GM06990 (cell line): ENCODE measurements at regions not wholly inside any gene's neighbourhood (a gene's known extent, or its start where the extent isn't known, plus 50 kb on each side); places are given as distances from the start of the nearest gene placed in this dataset.

Source experiments
- DNase-seq: peaks from one replicate; pipeline ENCODE4 v3.0.0-alpha.2; 2011; ENCODE audit not compliant: insufficient read length; ENCODE audit errors: extremely low read depth
- H3K27me3 ChIP-seq: replicated peaks from 2 replicates; pipeline ENCODE4 v1.6.0; 2011; ENCODE audit warnings: low read length; ENCODE audit not compliant: control insufficient read depth, insufficient read depth
- H3K36me3 ChIP-seq: 2 replicates; pipeline ENCODE4 v1.5.1; 2011; ENCODE audit warnings: low read length; ENCODE audit not compliant: control insufficient read depth, insufficient read depth
- H3K4me3 ChIP-seq: replicated peaks from 2 replicates; pipeline ENCODE4 v1.5.1; 2011; ENCODE audit warnings: low read depth, mild to moderate bottlenecking, control low read depth, low read length
- CTCF ChIP-seq: IDR thresholded peaks from 2 replicates; pipeline ENCODE4 v1.5.1; 2011; ENCODE audit warnings: low read length, control low read depth, mild to moderate bottlenecking, inconsistent platforms; ENCODE audit not compliant: insufficient read depth, poor library complexity, severe bottlenecking

GRCh38 chr18:64331419-64331818, 182.5 kb upstream of the LINC00305 start:
- H3K27me3 ChIP-seq: no peaks in the 10 kb centered on the region
- TF ChIP-seq CTCF: no peak
- no peak overlapping the region for H3K4me3 ChIP-seq

GRCh38 chr18:64330931-64331330, 182.0 kb upstream of the LINC00305 start:
- Histone ChIP-seq H3K27me3 (no peaks in the 10 kb centered on the region), H3K36me3 (no peaks in the 10 kb centered on the region), H3K4me3 (no peak overlapping the region)
- DNase-seq: no peak
- TF ChIP-seq CTCF: no peak

More at GRCh38 chr18:64331419-64331818, 182.5 kb upstream of the LINC00305 start:
- no peaks in the 10 kb centered on the region for H3K36me3 ChIP-seq
- DNase-seq: no peak

- peak; percentile 19 for TF ChIP-seq CTCF
- Histone ChIP-seq H3K27me3 (no peaks in the 10 kb centered on the region), H3K36me3 (no peaks in the 10 kb centered on the region), H3K4me3 (no peak overlapping the region)
- no peak for DNase-seq
Observed at GRCh38 chr18:64330161-64330560, 181.3 kb upstream of the LINC00305 start.

- Histone ChIP-seq H3K4me3 (no peak overlapping the region), H3K27me3 (no peaks in the 10 kb centered on the region), H3K36me3 (no peaks in the 10 kb centered on the region)
- no peak for DNase-seq
- no peak for TF ChIP-seq CTCF
Observed at GRCh38 chr18:64322189-64322588, 173.3 kb upstream of the LINC00305 start.

GRCh38 chr18:64318547-64318946, 169.7 kb upstream of the LINC00305 start:
- H3K36me3 ChIP-seq: no peaks in the 10 kb centered on the region
- no peaks in the 10 kb centered on the region for H3K27me3 ChIP-seq
- H3K4me3 ChIP-seq: no peak overlapping the region
- no peak for DNase-seq
- TF ChIP-seq CTCF: no peak

- no peak for DNase-seq
- H3K27me3 ChIP-seq: no peaks in the 10 kb centered on the region
- H3K36me3 ChIP-seq: no peaks in the 10 kb centered on the region
- TF ChIP-seq CTCF: no peak
- no peak overlapping the region for H3K4me3 ChIP-seq
Observed at GRCh38 chr18:64311859-64312258, 163.0 kb upstream of the LINC00305 start.
